ENCODE measurements at regions not wholly inside any gene's neighbourhood (a gene's known extent, or its start where the extent isn't known, plus 50 kb on each side); places are given as distances from the start of the nearest gene placed in this dataset.
"Not testable (repeated sequence)": the region's sequence is repeated elsewhere in the genome, so short reads cannot be mapped to it uniquely, and the experiment has no call there.

- TF ChIP-seq, protein P1, sequence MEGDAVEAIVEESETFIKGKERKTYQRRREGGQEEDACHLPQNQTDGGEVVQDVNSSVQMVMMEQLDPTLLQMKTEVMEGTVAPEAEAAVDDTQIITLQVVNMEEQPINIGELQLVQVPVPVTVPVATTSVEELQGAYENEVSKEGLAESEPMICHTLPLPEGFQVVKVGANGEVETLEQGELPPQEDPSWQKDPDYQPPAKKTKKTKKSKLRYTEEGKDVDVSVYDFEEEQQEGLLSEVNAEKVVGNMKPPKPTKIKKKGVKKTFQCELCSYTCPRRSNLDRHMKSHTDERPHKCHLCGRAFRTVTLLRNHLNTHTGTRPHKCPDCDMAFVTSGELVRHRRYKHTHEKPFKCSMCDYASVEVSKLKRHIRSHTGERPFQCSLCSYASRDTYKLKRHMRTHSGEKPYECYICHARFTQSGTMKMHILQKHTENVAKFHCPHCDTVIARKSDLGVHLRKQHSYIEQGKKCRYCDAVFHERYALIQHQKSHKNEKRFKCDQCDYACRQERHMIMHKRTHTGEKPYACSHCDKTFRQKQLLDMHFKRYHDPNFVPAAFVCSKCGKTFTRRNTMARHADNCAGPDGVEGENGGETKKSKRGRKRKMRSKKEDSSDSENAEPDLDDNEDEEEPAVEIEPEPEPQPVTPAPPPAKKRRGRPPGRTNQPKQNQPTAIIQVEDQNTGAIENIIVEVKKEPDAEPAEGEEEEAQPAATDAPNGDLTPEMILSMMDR (IDR thresholded peaks at IDR 0.05) = no peak
- TF ChIP-seq POLR2A (IDR thresholded peaks at IDR 0.05) = no peak
- Histone ChIP-seq H3K9me3 (no peaks in the 10 kb centered on the region), H3K27ac (no peak overlapping the region), H3K4me1 (no peaks in the 10 kb centered on the region), H3K36me3 (no peaks in the 10 kb centered on the region), H3K27me3 (no peaks in the 10 kb centered on the region), H3K4me3 (no peak overlapping the region)
- DNase-seq = no peak
Observed at GRCh38 chr4:124121461-124121971, 591.0 kb downstream of the ANKRD50 start.

DNA sequence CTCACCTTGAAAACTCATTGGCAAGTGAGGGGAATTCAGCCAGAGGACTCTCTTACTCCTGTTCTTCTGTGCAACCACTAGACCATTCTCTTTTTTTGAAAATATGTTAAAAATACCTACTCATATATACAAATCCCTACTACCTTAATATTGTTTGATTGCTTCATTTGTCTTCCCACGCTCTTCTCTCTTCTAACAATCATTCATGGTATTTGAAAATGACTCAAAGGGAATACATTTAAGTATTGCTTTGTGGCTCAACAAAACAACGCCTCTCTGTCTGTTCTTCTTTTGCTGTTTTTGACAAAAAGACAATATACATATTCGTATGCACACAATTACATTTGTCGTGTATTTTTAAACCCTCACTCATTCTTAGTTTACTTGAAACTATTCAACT, 589.4 kb downstream of the ANKRD50 start:
- Histone ChIP-seq H3K9me3 (no peaks in the 10 kb centered on the region), H3K36me3 (no peaks in the 10 kb centered on the region), H3K27ac (no peak overlapping the region), H3K4me3 (no peak overlapping the region), H3K27me3 (no peaks in the 10 kb centered on the region), H3K4me1 (no peaks in the 10 kb centered on the region)
- TF ChIP-seq, protein P1 (IDR thresholded peaks at IDR 0.05) = no peak
- no peak for TF ChIP-seq POLR2A (IDR thresholded peaks at IDR 0.05)
- no peak for DNase-seq

DNA sequence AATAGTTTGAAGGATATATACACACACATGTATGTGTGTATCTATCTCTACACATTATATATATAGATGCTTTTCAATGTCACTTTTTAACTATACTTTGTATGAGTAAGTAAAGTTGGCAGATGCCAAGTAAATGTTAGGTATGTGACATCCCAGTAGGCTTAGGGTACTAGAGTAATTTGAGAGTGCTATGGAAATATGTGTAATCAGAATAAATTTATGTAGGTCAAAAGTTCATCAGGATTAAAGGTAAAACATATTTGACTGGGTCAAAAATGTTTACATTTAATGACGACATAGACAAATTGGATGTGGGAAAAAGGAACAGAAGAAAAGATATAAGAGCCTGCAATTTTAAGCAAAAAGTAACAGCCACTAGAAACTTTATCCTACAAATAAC, 588.8 kb downstream of the ANKRD50 start:
- TF ChIP-seq, protein P1 (IDR thresholded peaks at IDR 0.05) = no peak
- no peak for TF ChIP-seq POLR2A (IDR thresholded peaks at IDR 0.05)
- no peaks in the 10 kb centered on the region for H3K9me3 ChIP-seq
- no peaks in the 10 kb centered on the region for H3K4me1 ChIP-seq
- no peaks in the 10 kb centered on the region for H3K27me3 ChIP-seq
- no peak overlapping the region for H3K4me3 ChIP-seq
- no peak overlapping the region for H3K27ac ChIP-seq
- DNase-seq = no peak
- H3K36me3 ChIP-seq = no peaks in the 10 kb centered on the region

DNA sequence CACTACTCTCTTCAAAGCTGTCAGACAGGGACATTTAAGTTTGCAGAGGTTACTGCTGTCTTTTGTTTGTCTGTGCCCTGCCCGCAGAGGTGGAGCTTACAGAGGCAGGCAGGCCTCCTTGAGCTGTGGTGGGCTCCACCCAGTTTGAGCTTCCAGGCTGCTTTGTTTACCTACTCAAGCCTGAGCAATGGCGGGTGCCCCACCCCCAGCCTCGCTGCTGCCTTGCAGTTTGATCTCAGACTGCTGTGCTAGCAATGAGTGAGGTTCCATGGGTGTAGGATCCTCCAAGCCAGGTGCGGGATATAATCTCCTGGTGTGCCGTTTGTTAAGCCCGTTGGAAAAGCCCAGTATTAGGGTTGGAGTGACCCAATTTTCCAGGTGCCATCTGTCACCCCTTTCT, 581.2 kb downstream of the ANKRD50 start:
- not testable (repeated sequence) for H3K4me1 ChIP-seq, H3K27ac ChIP-seq, H3K27me3 ChIP-seq, H3K4me3 ChIP-seq, H3K36me3 ChIP-seq, H3K9me3 ChIP-seq, DNase-seq

GRCh38 chr4:124132161-124132560, 580.4 kb downstream of the ANKRD50 start:
- DNase-seq = no peak
- no peak overlapping the region for H3K27ac ChIP-seq
- H3K9me3 ChIP-seq = no peaks in the 10 kb centered on the region
- H3K27me3 ChIP-seq = no peaks in the 10 kb centered on the region
- no peak for TF ChIP-seq POLR2A (IDR thresholded peaks at IDR 0.05)
- TF ChIP-seq, protein P1 (IDR thresholded peaks at IDR 0.05) = no peak
- H3K4me3 ChIP-seq = no peak overlapping the region
- no peaks in the 10 kb centered on the region for H3K4me1 ChIP-seq
- H3K36me3 ChIP-seq = no peaks in the 10 kb centered on the region

- DNase-seq = no peak
- no peaks in the 10 kb centered on the region for H3K4me1 ChIP-seq
- H3K9me3 ChIP-seq = no peaks in the 10 kb centered on the region
- no peaks in the 10 kb centered on the region for H3K36me3 ChIP-seq
- no peaks in the 10 kb centered on the region for H3K27me3 ChIP-seq
- no peak overlapping the region for H3K4me3 ChIP-seq
- H3K27ac ChIP-seq = no peak overlapping the region
- no peak for TF ChIP-seq POLR2A (IDR thresholded peaks at IDR 0.05)
- TF ChIP-seq, protein P1 (IDR thresholded peaks at IDR 0.05) = no peak
Observed at GRCh38 chr4:124133753-124134152, 578.8 kb downstream of the ANKRD50 start.
